MM.1S (cell line): ENCODE measurements at regions not wholly inside any gene's neighbourhood (a gene's known extent, or its start where the extent isn't known, plus 50 kb on each side); places are given as distances from the start of the nearest gene placed in this dataset.

Source experiments
- CTCF ChIP-seq: fragments of 300-600 bp; sonication (generic); IDR thresholded peaks from 2 replicates; pipeline ENCODE4 v1.5.1; 2016; ENCODE audit warnings: antibody characterized with exemption, low read length, mixed read lengths
- EZH2 ChIP-seq: fragments of 300-600 bp; sonication (generic); optimal IDR thresholded peaks from 2 replicates; pipeline ENCODE3; 2017; ENCODE audit warnings: low read depth, mild to moderate bottlenecking, antibody characterized with exemption, low read length, mixed read lengths
- EZH2phosphoT487 ChIP-seq: fragments of 300-600 bp; sonication (generic); IDR thresholded peaks from 2 replicates; pipeline ENCODE4 v1.6.1; 2018; ENCODE audit warnings: antibody characterized with exemption, low read length

- no peak for TF ChIP-seq CTCF
- no peak for TF ChIP-seq EZH2phosphoT487
- TF ChIP-seq EZH2 = no peak
Observed at GRCh38 chr11:45085646-45086501, 60.6 kb upstream of the PRDM11 start.
